ENCODE measurements at regions not wholly inside any gene's neighbourhood (a gene's known extent, or its start where the extent isn't known, plus 50 kb on each side); places are given as distances from the start of the nearest gene placed in this dataset.

DNA sequence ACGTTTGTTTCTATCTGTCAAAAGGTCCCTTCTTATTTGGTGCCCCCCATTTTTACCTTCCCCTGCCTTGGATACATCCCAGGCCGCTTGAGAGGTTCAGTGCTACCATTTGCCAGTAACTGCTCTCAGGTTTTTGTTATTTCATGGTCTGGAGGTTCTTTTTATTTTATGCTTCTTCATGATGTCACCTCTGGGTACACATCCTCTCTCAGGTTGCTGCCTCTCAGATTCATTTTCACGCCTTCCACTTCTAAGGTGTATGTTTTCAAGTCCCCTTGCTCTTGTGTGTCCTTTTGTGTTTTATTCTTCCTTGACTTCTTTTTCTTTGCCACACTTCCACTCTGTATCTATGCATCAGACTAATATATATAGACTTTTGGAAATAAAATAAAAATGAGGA is 640.1 kb upstream of the AADAT start:
- Histone ChIP-seq H2AFZ (no peak overlapping the region), H3K4me3 (ENCODE audit: low read depth, low read length) (no peak overlapping the region), H3K79me2 (no peaks in the 10 kb centered on the region), H3K36me3 (ENCODE audit: control insufficient read depth, insufficient read depth, low read length) (no peaks in the 10 kb centered on the region), H3K27ac (no peak overlapping the region), H3K9ac (no peak overlapping the region), H3K9me3 (ENCODE audit: control insufficient read depth, low read length) (no peaks in the 10 kb centered on the region), H3K27me3 (ENCODE audit: control insufficient read depth, insufficient read depth, low read length) (no peaks in the 10 kb centered on the region), H3K4me2 (ENCODE audit: low read length) (no peak overlapping the region), H3K4me1 (no peaks in the 10 kb centered on the region)
- no peak for TF ChIP-seq CTCF (IDR thresholded peaks at IDR 0.05)

DNA sequence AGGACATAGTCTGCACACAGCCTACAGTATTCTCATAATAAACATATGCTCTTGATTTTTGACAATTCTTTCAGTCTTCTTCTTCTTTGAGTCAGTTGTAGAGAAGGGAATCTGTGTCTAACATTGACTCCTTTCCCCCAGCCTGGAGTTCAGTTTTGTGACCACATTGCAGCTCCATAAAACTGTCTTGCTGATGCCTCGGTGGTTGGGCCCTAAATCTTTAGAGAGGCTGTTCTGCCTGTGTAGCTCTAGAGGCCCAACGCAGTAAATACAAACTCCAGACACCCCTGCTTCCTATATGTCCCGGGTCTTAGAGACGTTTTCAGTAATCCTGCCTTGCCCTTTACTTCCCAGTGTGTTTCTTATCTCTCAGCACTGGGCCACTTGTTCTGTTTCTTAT is 639.5 kb upstream of the AADAT start:
- H3K9ac ChIP-seq = no peak overlapping the region
- no peaks in the 10 kb centered on the region for H3K79me2 ChIP-seq
- H3K4me3 ChIP-seq (ENCODE audit: low read depth, low read length) = no peak overlapping the region
- H3K27me3 ChIP-seq (ENCODE audit: control insufficient read depth, insufficient read depth, low read length) = no peaks in the 10 kb centered on the region
- H3K4me2 ChIP-seq (ENCODE audit: low read length) = no peak overlapping the region
- no peaks in the 10 kb centered on the region for H3K4me1 ChIP-seq
- no peak overlapping the region for H3K27ac ChIP-seq
- no peak overlapping the region for H2AFZ ChIP-seq
- TF ChIP-seq CTCF (IDR thresholded peaks at IDR 0.05) = no peak
- no peaks in the 10 kb centered on the region for H3K9me3 ChIP-seq (ENCODE audit: control insufficient read depth, low read length)
- H3K36me3 ChIP-seq (ENCODE audit: control insufficient read depth, insufficient read depth, low read length) = no peaks in the 10 kb centered on the region

- Histone ChIP-seq H3K4me3 (ENCODE audit: low read depth, low read length) (no peak overlapping the region), H2AFZ (no peak overlapping the region), H3K4me2 (ENCODE audit: low read length) (no peak overlapping the region), H3K36me3 (ENCODE audit: control insufficient read depth, insufficient read depth, low read length) (no peaks in the 10 kb centered on the region), H3K9ac (no peak overlapping the region), H3K27ac (no peak overlapping the region), H3K4me1 (no peaks in the 10 kb centered on the region), H3K9me3 (ENCODE audit: control insufficient read depth, low read length) (no peaks in the 10 kb centered on the region), H3K27me3 (ENCODE audit: control insufficient read depth, insufficient read depth, low read length) (no peaks in the 10 kb centered on the region), H3K79me2 (no peaks in the 10 kb centered on the region)
- no peak for TF ChIP-seq CTCF (IDR thresholded peaks at IDR 0.05)
These were observed 634.4 kb upstream of the AADAT start for GRCh38 chr4:170724191-170724590.

GRCh38 chr4:170723171-170723570 is 633.4 kb upstream of the AADAT start:
- H2AFZ ChIP-seq = no peak overlapping the region
- no peak overlapping the region for H3K9ac ChIP-seq
- H3K4me3 ChIP-seq (ENCODE audit: low read depth, low read length) = no peak overlapping the region
- H3K4me1 ChIP-seq = no peaks in the 10 kb centered on the region
- no peak for TF ChIP-seq CTCF (IDR thresholded peaks at IDR 0.05)
- no peak overlapping the region for H3K27ac ChIP-seq
- H3K79me2 ChIP-seq = no peaks in the 10 kb centered on the region
- H3K27me3 ChIP-seq (ENCODE audit: control insufficient read depth, insufficient read depth, low read length) = no peaks in the 10 kb centered on the region
- H3K9me3 ChIP-seq (ENCODE audit: control insufficient read depth, low read length) = no peaks in the 10 kb centered on the region
- no peaks in the 10 kb centered on the region for H3K36me3 ChIP-seq (ENCODE audit: control insufficient read depth, insufficient read depth, low read length)
- H3K4me2 ChIP-seq (ENCODE audit: low read length) = no peak overlapping the region

DNA sequence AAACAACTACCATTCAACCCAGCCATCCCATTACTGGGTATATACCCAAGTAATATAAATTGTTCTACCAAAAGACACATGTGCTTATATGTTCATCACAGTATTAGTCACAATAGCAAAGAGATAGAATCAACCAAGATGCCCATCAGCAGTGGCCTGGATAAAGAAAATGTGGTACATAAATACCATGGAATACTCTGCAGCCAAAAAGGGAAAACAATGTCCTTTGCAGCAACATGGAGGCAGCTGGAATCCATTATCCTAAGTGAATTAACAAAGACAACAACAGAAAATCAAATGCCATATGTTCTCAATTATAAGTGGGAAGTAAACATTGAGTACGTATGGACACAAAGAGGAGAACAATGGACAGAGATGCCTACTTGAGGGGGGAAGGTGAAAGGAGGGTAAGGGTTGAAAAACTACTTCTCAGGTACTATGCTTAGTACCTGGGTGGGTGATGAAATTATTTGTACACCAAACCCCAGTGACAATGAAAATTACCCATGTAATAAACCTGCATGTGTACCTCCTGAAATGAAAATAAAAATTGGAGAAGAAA is 632.1 kb upstream of the AADAT start:
- H3K9me3 ChIP-seq (ENCODE audit: control insufficient read depth, low read length) = no peaks in the 10 kb centered on the region
- no peaks in the 10 kb centered on the region for H3K36me3 ChIP-seq (ENCODE audit: control insufficient read depth, insufficient read depth, low read length)
- no peaks in the 10 kb centered on the region for H3K79me2 ChIP-seq

More for the DNA sequence above, 632.1 kb upstream of the AADAT start:
- no peak overlapping the region for H3K9ac ChIP-seq
- H2AFZ ChIP-seq = no peak overlapping the region
- no peak overlapping the region for H3K4me3 ChIP-seq (ENCODE audit: low read depth, low read length)
- H3K4me1 ChIP-seq = no peaks in the 10 kb centered on the region
- H3K27me3 ChIP-seq (ENCODE audit: control insufficient read depth, insufficient read depth, low read length) = no peaks in the 10 kb centered on the region
- H3K4me2 ChIP-seq (ENCODE audit: low read length) = no peak overlapping the region
- no peak for TF ChIP-seq CTCF (IDR thresholded peaks at IDR 0.05)
- no peak overlapping the region for H3K27ac ChIP-seq

All from parathyroid adenoma (tissue), 2 donors.